ENCODE measurements at regions not wholly inside any gene's neighbourhood (a gene's known extent, or its start where the extent isn't known, plus 50 kb on each side); places are given as distances from the start of the nearest gene placed in this dataset.

DNA sequence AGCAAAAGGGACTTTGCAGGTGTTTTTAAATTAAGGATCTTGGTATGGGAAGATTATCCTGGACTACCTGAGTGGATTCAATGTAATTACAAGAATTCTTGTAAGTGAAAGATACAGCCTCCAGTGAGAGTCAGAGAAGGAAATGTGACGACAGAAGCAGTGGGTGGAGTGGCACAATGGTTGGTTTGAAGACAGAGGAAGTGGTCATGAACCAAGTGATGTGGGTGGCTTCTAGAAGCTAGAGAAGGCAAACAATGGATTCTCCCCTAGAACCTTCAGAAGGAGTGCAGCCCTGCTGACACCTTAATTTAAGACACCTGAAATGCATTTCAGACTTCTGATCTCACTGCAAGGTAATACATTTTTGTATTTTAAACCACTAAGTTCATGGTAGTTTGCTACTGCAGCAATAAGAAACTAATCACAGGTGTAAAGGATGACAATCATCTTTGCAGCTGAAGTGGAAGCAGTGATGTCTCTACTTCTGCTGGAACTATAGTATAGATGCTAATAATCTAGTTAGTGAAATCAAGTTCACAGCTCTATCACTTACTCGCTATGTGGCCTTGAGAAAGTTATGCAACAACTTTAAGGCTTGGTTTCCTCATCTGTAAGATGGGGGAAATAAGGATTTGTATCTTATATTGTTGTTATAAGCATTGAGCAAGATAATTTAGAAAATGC, 403.4 kb upstream of the SUCLG2 start:
- TF ChIP-seq EZH2 (IDR thresholded peaks at IDR 0.05; ENCODE audit: borderline replicate concordance, low read depth, low read length, severe bottlenecking) (no peak), POLR2A (IDR thresholded peaks at IDR 0.05; ENCODE audit: low read depth, low read length) (no peak), CTCF (IDR thresholded peaks at IDR 0.05; ENCODE audit: extremely low read depth in 1 of 2, insufficient read depth in 1 of 2, low read depth in 1 of 2, low read length in 2 of 2) (no peak), POLR2AphosphoS5 (IDR thresholded peaks at IDR 0.05; ENCODE audit: insufficient read depth, low read depth, low read length) (no peak), GATA2 (IDR thresholded peaks at IDR 0.05; ENCODE audit: insufficient read depth, insufficient read length, low read depth, low read length) (no peak), MYC (IDR thresholded peaks at IDR 0.05; ENCODE audit: low read depth, low read length) (no peak)
- TF ChIP-seq, protein P1, sequence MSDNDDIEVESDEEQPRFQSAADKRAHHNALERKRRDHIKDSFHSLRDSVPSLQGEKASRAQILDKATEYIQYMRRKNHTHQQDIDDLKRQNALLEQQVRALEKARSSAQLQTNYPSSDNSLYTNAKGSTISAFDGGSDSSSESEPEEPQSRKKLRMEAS (IDR thresholded peaks at IDR 0.05; ENCODE audit: insufficient read depth, insufficient read length): no peak

Measured in endothelial cell of umbilical vein (primary cell).